ENCODE measurements at regions not wholly inside any gene's neighbourhood (a gene's known extent, or its start where the extent isn't known, plus 50 kb on each side); places are given as distances from the start of the nearest gene placed in this dataset.
"Not testable (repeated sequence)": the region's sequence is repeated elsewhere in the genome, so short reads cannot be mapped to it uniquely, and the experiment has no call there.

DNA sequence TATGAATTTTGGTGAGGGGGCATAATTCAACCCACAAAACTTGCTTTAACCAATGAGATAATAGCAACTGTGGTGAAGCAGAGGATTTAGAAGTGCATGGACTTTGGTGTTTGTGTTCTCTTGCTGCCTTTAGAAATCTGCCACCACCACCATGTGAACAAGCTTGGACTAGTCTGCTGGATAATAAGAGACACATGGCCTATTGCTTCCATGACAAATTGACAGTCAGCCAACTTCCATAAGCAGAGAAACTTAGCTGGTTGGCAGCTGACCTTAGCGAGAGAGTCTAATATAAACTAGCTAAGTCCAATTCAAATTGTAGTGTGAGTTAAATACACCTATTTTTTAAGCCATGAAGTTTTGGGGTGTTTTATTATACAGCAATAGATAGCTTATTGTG is 482.1 kb upstream of the ANO5 start:
- Mint-ChIP-seq H3K27ac (ENCODE audit: unreplicated experiment) (no peak overlapping the region), H3K9me3 (ENCODE audit: unreplicated experiment) (peaks cover 4% of the 10 kb centered on the region), H3K36me3 (ENCODE audit: unreplicated experiment) (no peaks in the 10 kb centered on the region), H3K27me3 (ENCODE audit: unreplicated experiment) (no peaks in the 10 kb centered on the region), H3K4me3 (ENCODE audit: unreplicated experiment) (no peak overlapping the region), H3K4me1 (ENCODE audit: unreplicated experiment) (no peaks in the 10 kb centered on the region)
- TF ChIP-seq, protein P1, sequence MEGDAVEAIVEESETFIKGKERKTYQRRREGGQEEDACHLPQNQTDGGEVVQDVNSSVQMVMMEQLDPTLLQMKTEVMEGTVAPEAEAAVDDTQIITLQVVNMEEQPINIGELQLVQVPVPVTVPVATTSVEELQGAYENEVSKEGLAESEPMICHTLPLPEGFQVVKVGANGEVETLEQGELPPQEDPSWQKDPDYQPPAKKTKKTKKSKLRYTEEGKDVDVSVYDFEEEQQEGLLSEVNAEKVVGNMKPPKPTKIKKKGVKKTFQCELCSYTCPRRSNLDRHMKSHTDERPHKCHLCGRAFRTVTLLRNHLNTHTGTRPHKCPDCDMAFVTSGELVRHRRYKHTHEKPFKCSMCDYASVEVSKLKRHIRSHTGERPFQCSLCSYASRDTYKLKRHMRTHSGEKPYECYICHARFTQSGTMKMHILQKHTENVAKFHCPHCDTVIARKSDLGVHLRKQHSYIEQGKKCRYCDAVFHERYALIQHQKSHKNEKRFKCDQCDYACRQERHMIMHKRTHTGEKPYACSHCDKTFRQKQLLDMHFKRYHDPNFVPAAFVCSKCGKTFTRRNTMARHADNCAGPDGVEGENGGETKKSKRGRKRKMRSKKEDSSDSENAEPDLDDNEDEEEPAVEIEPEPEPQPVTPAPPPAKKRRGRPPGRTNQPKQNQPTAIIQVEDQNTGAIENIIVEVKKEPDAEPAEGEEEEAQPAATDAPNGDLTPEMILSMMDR (IDR thresholded peaks at IDR 0.05), result no peak
- DNase-seq (ENCODE audit: extremely low spot score, unreplicated experiment), result no peak

DNA sequence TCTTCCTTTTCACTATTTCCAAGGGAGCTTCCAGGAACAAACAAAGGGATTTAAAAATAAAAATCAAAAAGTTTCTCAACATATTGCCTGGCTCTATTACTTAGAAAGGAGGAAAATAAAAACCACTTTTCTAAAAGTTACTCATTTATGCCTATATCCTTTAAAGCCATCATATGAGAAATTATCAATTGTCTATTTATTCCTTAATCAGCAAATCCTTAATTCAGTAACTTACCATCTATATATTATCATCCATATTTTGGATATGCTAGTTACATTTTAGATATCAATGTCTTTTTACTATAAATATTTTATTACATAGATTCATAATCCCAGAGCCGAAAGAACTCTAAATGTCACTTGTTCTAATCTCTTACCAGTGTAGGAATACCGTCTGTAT is 481.5 kb upstream of the ANO5 start:
- DNase-seq (ENCODE audit: extremely low spot score, unreplicated experiment), result no peak
- no peaks in the 10 kb centered on the region for H3K27me3 Mint-ChIP-seq (ENCODE audit: unreplicated experiment)
- H3K4me1 Mint-ChIP-seq (ENCODE audit: unreplicated experiment), result no peaks in the 10 kb centered on the region

DNA sequence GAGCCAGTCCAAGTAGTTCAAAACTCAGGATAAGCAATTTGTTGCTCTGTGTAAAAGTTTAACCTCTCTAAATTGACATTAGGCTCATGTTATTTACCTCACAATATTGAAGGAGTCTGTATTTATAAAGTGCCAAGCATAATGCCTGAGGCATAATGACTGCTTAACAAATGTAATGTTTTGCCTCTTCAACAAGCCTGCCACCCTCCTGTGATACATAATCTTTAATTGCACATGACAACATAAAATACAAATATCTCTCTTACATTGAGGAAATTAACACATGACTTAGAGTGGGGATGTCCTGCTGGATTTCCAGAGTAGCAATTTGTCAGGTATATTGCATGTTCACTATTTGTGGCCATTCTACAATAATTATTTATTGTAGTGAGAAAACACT is 469.2 kb upstream of the ANO5 start:
- H3K4me3 Mint-ChIP-seq (ENCODE audit: unreplicated experiment), result no peak overlapping the region
- no peak for DNase-seq (ENCODE audit: extremely low spot score, unreplicated experiment)
- no peak overlapping the region for H3K27ac Mint-ChIP-seq (ENCODE audit: unreplicated experiment)
- peaks cover 13% of the 10 kb centered on the region for H3K9me3 Mint-ChIP-seq (ENCODE audit: unreplicated experiment)
- H3K36me3 Mint-ChIP-seq (ENCODE audit: unreplicated experiment), result no peaks in the 10 kb centered on the region
- TF ChIP-seq, protein P1 (IDR thresholded peaks at IDR 0.05), result no peak
- H3K27me3 Mint-ChIP-seq (ENCODE audit: unreplicated experiment), result no peaks in the 10 kb centered on the region
- H3K4me1 Mint-ChIP-seq (ENCODE audit: unreplicated experiment), result no peaks in the 10 kb centered on the region

More for the DNA sequence above, 481.5 kb upstream of the ANO5 start:
- Mint-ChIP-seq H3K36me3 (ENCODE audit: unreplicated experiment) (no peaks in the 10 kb centered on the region), H3K9me3 (ENCODE audit: unreplicated experiment) (peaks cover 4% of the 10 kb centered on the region), H3K27ac (ENCODE audit: unreplicated experiment) (no peak overlapping the region), H3K4me3 (ENCODE audit: unreplicated experiment) (no peak overlapping the region)
- TF ChIP-seq, protein P1 (IDR thresholded peaks at IDR 0.05), result no peak

DNA sequence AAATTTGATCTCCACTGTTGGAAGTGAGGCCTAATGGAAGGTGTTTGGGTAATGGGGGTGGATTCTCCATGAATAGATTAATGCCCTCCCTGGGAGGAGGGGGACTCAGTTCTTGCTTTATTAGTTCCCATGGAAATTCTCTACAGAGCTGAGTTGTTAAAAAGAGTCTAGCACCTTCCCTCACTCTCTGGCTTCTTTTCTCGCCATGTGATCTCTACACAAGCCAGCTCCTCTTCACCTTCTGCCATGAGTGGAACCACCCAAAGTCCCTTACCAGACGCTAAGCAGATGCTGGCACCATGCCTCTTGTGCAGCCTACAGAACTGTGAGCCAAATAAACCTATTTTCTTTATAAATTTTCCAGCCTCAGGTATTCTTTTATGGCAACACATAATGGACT is 465.8 kb upstream of the ANO5 start:
- TF ChIP-seq, protein P1 (IDR thresholded peaks at IDR 0.05), result no peak
- Mint-ChIP-seq H3K27ac (ENCODE audit: unreplicated experiment) (no peak overlapping the region), H3K4me3 (ENCODE audit: unreplicated experiment) (no peak overlapping the region), H3K4me1 (ENCODE audit: unreplicated experiment) (no peaks in the 10 kb centered on the region), H3K36me3 (ENCODE audit: unreplicated experiment) (no peaks in the 10 kb centered on the region), H3K27me3 (ENCODE audit: unreplicated experiment) (no peaks in the 10 kb centered on the region), H3K9me3 (ENCODE audit: unreplicated experiment) (peaks cover 22% of the 10 kb centered on the region)
- DNase-seq (ENCODE audit: extremely low spot score, unreplicated experiment), result no peak

DNA sequence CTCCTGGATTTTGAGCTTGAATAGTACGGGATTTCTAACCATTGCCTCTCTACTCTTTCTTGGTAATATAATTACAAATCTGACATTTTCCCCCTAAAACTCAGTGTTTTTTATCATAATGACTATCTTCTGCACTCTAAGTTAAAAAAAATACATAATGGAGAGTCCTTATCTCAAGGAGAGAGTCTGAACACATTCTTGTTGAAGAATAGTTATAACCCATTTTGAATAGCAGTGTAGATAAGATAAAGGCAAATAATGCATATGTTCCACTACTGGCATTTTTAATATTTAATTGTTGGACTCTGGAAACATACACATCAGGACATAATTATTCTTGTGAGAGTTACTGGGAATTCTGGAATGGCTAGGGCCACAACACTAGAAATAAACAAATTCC is 456.5 kb upstream of the ANO5 start:
- H3K27me3 Mint-ChIP-seq (ENCODE audit: unreplicated experiment), result no peaks in the 10 kb centered on the region
- H3K4me3 Mint-ChIP-seq (ENCODE audit: unreplicated experiment), result no peak overlapping the region
- TF ChIP-seq, protein P1 (IDR thresholded peaks at IDR 0.05), result no peak
- no peaks in the 10 kb centered on the region for H3K36me3 Mint-ChIP-seq (ENCODE audit: unreplicated experiment)
- peaks cover 22% of the 10 kb centered on the region for H3K9me3 Mint-ChIP-seq (ENCODE audit: unreplicated experiment)
- H3K4me1 Mint-ChIP-seq (ENCODE audit: unreplicated experiment), result no peaks in the 10 kb centered on the region
- no peak overlapping the region for H3K27ac Mint-ChIP-seq (ENCODE audit: unreplicated experiment)
- DNase-seq (ENCODE audit: extremely low spot score, unreplicated experiment), result no peak

DNA sequence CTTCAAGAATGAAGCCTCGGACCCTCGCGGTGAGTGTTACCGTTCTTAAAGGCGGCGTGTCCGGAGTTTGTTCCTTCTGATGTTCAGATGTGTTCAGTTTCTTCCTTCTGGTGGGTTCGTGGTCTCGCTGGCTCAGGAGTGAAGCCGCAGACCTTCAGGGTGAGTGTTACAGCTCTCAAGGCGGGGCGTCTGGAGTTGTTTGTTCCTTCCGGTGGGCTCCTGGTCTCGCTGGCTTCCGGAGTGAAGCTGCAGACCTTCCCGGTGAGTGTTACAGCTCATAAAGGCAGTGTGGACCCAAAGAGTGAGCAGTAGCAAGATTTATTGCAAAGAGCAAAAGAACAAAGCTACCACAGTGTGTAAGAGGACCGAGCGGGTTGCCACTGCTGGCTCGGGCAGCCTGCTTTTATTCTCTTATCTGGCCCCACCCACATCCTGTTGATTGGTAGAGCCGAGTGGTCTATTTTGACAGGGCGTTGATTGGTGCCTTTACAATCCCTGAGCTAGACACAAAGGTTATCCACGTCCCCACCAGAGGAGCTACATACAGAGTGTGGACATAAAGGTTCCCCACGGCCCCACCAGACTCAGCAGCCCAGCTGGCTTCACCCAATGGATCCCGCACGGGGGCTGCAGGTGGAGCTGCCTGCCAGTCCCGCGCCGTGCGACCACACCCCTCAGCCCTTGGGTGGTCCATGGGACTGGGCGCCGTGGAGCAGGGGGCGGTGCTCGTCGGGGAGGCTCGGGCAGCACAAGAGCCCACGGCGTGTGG is 440.2 kb upstream of the ANO5 start:
- not testable (repeated sequence) for DNase-seq (ENCODE audit: extremely low spot score, unreplicated experiment); H3K4me3 Mint-ChIP-seq (ENCODE audit: unreplicated experiment); H3K27me3 Mint-ChIP-seq (ENCODE audit: unreplicated experiment); H3K27ac Mint-ChIP-seq (ENCODE audit: unreplicated experiment); H3K4me1 Mint-ChIP-seq (ENCODE audit: unreplicated experiment); H3K36me3 Mint-ChIP-seq (ENCODE audit: unreplicated experiment)
- peaks cover 28% of the 10 kb centered on the region for H3K9me3 Mint-ChIP-seq (ENCODE audit: unreplicated experiment)

DNA sequence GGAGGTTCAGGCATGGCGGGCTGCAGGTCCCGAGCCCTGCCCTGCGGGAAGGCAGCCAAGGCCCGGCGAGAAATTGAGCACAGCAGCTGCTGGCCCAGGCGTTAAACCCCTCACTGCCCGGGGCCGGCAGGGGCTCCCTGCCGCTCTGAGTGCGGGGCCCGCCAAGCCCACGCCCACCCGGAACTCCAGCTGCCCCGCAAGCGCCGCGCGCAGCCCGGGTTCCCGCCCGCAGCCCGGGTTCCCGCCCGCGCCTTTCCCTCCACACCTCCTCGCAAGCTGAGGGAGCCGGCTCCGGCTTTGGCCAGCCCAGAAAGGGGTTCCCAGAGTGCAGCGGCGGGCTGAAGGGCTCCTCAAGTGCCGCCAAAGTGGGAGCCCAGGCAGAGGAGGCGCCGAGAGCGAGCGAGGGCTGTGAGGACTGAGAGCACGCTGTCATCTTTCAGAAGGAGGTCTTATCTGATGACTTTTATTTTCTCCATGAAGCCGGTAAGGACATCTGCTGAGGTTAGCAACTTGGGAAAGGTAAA is 439.6 kb upstream of the ANO5 start:
- not testable (repeated sequence) for DNase-seq (ENCODE audit: extremely low spot score, unreplicated experiment); H3K27me3 Mint-ChIP-seq (ENCODE audit: unreplicated experiment); H3K36me3 Mint-ChIP-seq (ENCODE audit: unreplicated experiment); H3K27ac Mint-ChIP-seq (ENCODE audit: unreplicated experiment); H3K4me3 Mint-ChIP-seq (ENCODE audit: unreplicated experiment); H3K4me1 Mint-ChIP-seq (ENCODE audit: unreplicated experiment)
- peaks cover 28% of the 10 kb centered on the region for H3K9me3 Mint-ChIP-seq (ENCODE audit: unreplicated experiment)

Data from osteocyte (in vitro differentiated cells).